Keratinocyte (primary cell): ENCODE measurements at regions not wholly inside any gene's neighbourhood (a gene's known extent, or its start where the extent isn't known, plus 50 kb on each side); places are given as distances from the start of the nearest gene placed in this dataset.

Experiments used
- CTCF ChIP-seq, 3 experiments: IDR thresholded peaks in 1 of 3; conservative IDR thresholded peaks in 1 of 3; optimal IDR thresholded peaks in 1 of 3; 2 replicates in 2 of 3; 3 replicates in 1 of 3; pipeline versions ENCODE3 to v1.5.1; 2011; ENCODE audit warnings: low read length in 3 of 3, mild to moderate bottlenecking in 3 of 3, moderate library complexity in 2 of 3, control low read depth in 1 of 3, inconsistent platforms in 1 of 3; ENCODE audit not compliant: insufficient read depth in 2 of 3; ENCODE audit errors: extremely low read depth in 1 of 3
- EZH2 ChIP-seq: IDR thresholded peaks from one replicate; pipeline ENCODE4 v1.6.1; 2012; ENCODE audit warnings: inconsistent platforms, mild to moderate bottlenecking, low read length, moderate library complexity

DNA sequence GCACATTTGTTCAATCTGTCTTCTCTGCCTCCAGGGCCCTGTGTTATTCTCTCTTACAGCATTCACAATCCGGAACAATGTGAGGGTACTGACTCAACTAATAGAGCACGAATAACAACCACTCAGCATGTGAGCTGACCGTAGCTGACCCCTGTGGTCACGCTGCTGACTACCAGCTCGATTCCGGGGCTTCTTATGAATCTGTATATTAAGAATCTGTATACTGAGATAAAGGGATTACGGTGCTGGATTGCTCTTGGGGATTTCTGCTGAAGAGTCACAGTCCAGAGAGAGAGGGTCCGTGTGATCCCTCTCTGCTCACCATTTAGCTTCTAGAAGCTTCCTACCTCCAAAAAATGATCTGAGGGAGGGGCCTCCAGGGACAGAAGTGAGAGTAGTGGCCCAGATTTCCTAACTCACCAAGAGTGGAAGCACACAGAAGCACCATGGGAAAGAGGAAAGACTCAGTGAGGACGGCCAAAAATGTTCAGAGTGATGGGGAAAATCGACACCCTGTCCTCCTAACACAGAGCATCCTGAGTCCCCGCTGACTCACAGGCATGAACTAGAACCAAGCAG, 156.2 kb downstream of the THBS2 start:
- TF ChIP-seq CTCF (optimal IDR thresholded peaks at IDR 0.05 in 1 of 3, IDR thresholded peaks at IDR 0.05 in 1 of 3, conservative IDR thresholded peaks at IDR 0.05 in 1 of 3; ENCODE audit: extremely low read depth in 1 of 3, insufficient read depth in 2 of 3, low read length in 3 of 3), result no peak
- TF ChIP-seq EZH2, result no peak
